B cell (primary cell): ENCODE measurements at regions not wholly inside any gene's neighbourhood (a gene's known extent, or its start where the extent isn't known, plus 50 kb on each side); places are given as distances from the start of the nearest gene placed in this dataset.

ENCODE experiments used
- ATAC-seq: fragments of 200-7000 bp; cut with Tn5 transposase; one replicate; pipeline ENCODE4 v1.10.0; 2021; ENCODE audit warnings: low read depth, mild to moderate bottlenecking, moderate number of reproducible peaks, moderate library complexity
- CTCF ChIA-PET: fragments of 350-600 bp; sonication (Branson Sonifier 250); formaldehyde crosslinking; loops from one replicate; lab custom pipeline; 2021; ENCODE audit warnings: antibody characterized with exemption, inconsistent platforms; lab: Charles Lee
- POLR2A ChIA-PET: fragments of 350-600 bp; sonication (Branson Sonifier 250); formaldehyde crosslinking; loops from one replicate; lab custom pipeline; 2021; ENCODE audit warnings: antibody characterized with exemption; lab: Charles Lee
- DNase-seq: peaks from one replicate; pipeline ENCODE4 v3.0.0; 2013
- H2AFZ ChIP-seq: 2 replicates; pipeline ENCODE4 v1.6.1; 2012; ENCODE audit warnings: mild to moderate bottlenecking, low read depth, low read length; ENCODE audit not compliant: insufficient read depth, poor library complexity, severe bottlenecking
- H3K27ac ChIP-seq, 2 donors: 1 replicate in 1 of 2; 2 replicates in 1 of 2; pipeline ENCODE4 v1.5.1; 2012 to 2013; ENCODE audit warnings: low read length in 2 of 2, mild to moderate bottlenecking in 2 of 2, moderate library complexity in 1 of 2
- H3K27me3 ChIP-seq, 4 experiments: fragments of 200-600 bp in 1 of 4; sonication (generic) in 1 of 4; replicated peaks in 1 of 4; 1 replicate in 2 of 4; 2 replicates in 2 of 4; pipeline versions ENCODE4 v1.6.1 to v1.7.0; 2013 to 2016; ENCODE audit warnings: low read length in 3 of 4, mild to moderate bottlenecking in 2 of 4, mixed read lengths in 1 of 4, moderate library complexity in 1 of 4; ENCODE audit not compliant: insufficient read depth in 4 of 4, control insufficient read depth in 3 of 4; ENCODE audit errors: control extremely low read depth in 1 of 4
- H3K36me3 ChIP-seq, 2 experiments: replicated peaks in 1 of 2; 1 replicate in 1 of 2; 2 replicates in 1 of 2; pipeline versions ENCODE4 v1.6.1 to v1.7.1; 2013; ENCODE audit warnings: low read length in 1 of 2; ENCODE audit not compliant: insufficient read depth in 2 of 2, control insufficient read depth in 1 of 2; ENCODE audit errors: control extremely low read depth in 1 of 2, extremely low read depth in 1 of 2
- H3K4me1 ChIP-seq, 2 donors: fragments of 200-600 bp in 1 of 2; sonication (generic) in 1 of 2; 1 replicate in 1 of 2; 2 replicates in 1 of 2; pipeline versions ENCODE4 v1.5.1 to v1.6.1; 2013 to 2017; ENCODE audit warnings: low read length in 2 of 2; ENCODE audit not compliant: control insufficient read depth in 2 of 2, insufficient read depth in 2 of 2
- H3K4me2 ChIP-seq: replicated peaks from 2 replicates; pipeline ENCODE3; 2012; ENCODE audit warnings: mild to moderate bottlenecking, low read depth, low read length; ENCODE audit not compliant: poor library complexity, severe bottlenecking
- H3K4me3 ChIP-seq, 5 experiments: fragments of 200-600 bp in 1 of 5; sonication (generic) in 1 of 5; 1 replicate in 3 of 5; 2 replicates in 2 of 5; pipeline versions ENCODE4 v1.5.1 to v1.7.0; 2011 to 2016; ENCODE audit warnings: low read length in 4 of 5, mild to moderate bottlenecking in 4 of 5, low read depth in 2 of 5, control low read depth in 1 of 5, moderate library complexity in 1 of 5; ENCODE audit not compliant: insufficient read depth in 1 of 5; ENCODE audit errors: control extremely low read depth in 1 of 5, extremely low read depth in 1 of 5
- H3K79me2 ChIP-seq: fragments of 200-600 bp; sonication (generic); one replicate; pipeline ENCODE4 v1.6.0; 2016; ENCODE audit warnings: low read length; ENCODE audit not compliant: control insufficient read depth, insufficient read depth
- H3K9ac ChIP-seq: fragments of 200-600 bp; sonication (generic); 2 replicates; pipeline ENCODE4 v1.6.1; 2017; ENCODE audit warnings: mild to moderate bottlenecking, low read length, moderate library complexity
- H3K9me3 ChIP-seq, 3 donors: one replicate each; pipeline versions ENCODE4 v1.6.1 to v1.7.1; 2013; ENCODE audit warnings: low read length in 2 of 3; ENCODE audit not compliant: control insufficient read depth in 2 of 3, insufficient read depth in 1 of 3; ENCODE audit errors: control extremely low read depth in 1 of 3
- H4K20me1 ChIP-seq: 2 replicates; pipeline ENCODE4 v1.6.0; 2012; ENCODE audit warnings: mild to moderate bottlenecking, low read length; ENCODE audit not compliant: insufficient read depth, control insufficient read depth, poor library complexity, severe bottlenecking
- H3K27ac Mint-ChIP-seq: one replicate; pipeline ENCODE4 v1.8.0; 2021; ENCODE audit warnings: mixed read lengths
- H3K27me3 Mint-ChIP-seq: one replicate; pipeline ENCODE4 v1.8.0; 2021; ENCODE audit warnings: mixed read lengths
- H3K4me1 Mint-ChIP-seq: one replicate; pipeline ENCODE4 v1.8.0; 2021; ENCODE audit warnings: mixed read lengths
- H3K4me3 Mint-ChIP-seq: one replicate; pipeline ENCODE4 v1.8.0; 2021; ENCODE audit warnings: mixed read lengths
- H3K9me3 Mint-ChIP-seq: one replicate; pipeline ENCODE4 v1.8.0; 2022; ENCODE audit warnings: mixed read lengths; ENCODE audit not compliant: insufficient read depth
- EZH2 ChIP-seq: IDR thresholded peaks from 2 replicates; pipeline ENCODE4 v1.6.1; 2012; ENCODE audit warnings: borderline replicate concordance, low read depth, mild to moderate bottlenecking, moderate library complexity, low read length; ENCODE audit not compliant: insufficient read depth, poor library complexity, severe bottlenecking
- WGBS: methylation state at CpG from one replicate; pipeline ENCODE4 v1.1.5; 2013; ENCODE audit warnings: missing lambda C conversion rate; ENCODE audit not compliant: insufficient coverage; 5-methylcytosine and 5-hydroxymethylcytosine counted together
- intact Hi-C: fragments of 100-400 bp; cut with micrococcal nuclease; formaldehyde crosslinking; loops from one replicate; pipeline ENCODE4 v1.10.0; 2022
- TF ChIP-seq, protein P1 (sequence below): fragments of 200-600 bp; IDR thresholded peaks from one replicate; pipeline ENCODE4 v1.8.0; 2022; ENCODE audit warnings: antibody characterized with exemption, mild to moderate bottlenecking

DNA sequence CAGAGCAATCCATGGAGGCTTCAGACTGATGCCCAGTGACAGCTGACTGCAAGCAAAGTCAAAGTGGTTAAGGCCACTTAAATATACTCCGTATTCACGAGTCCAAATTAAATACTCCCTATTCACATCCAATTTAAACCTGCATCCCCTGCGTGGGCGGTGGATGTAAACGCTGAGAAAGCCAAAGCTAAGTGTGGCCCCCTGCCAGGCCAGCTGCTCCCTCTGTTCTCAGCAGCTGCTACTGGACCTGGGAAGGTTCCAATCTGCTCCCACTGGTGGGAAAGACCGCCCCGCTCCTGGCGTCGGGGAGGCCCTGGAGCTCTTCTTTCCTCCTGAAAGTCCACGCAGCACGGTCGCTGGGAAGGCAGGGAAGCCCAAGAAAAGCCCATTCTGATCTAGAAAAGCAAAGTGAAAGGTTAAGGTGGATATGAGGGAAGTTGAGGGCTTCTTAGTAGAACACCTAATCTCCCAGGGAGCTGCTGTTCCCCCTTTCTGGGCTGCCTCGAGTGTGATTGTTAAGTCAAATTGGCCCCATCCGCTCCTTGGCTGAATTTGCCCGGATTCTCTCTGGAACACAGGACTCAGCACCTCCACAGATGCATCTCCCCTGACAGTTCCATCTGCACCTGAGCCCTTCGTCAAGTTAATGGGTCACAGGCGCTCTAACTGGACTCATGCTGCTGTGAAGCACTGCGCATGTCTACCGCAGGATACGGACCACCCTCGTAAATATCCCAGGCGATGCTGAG is 205.5 kb downstream of the USP12 start:
- Mint-ChIP-seq H3K9me3 (no peaks in the 10 kb centered on the region), H3K27me3 (peaks cover 8% of the 10 kb centered on the region), H3K27ac (no peak overlapping the region), H3K4me1 (peaks cover 2% of the 10 kb centered on the region), H3K4me3 (no peak overlapping the region)
- intact Hi-C loops: no loop called here
- DNase-seq (no peak), ATAC-seq (no peak)
- CTCF ChIA-PET: interaction anchor here (1.2 kb wide), 1 partner anchor 20 kb away, joined by 3 read pairs; no protein-coding TSS in a partner anchor
- H4K20me1 ChIP-seq: no peaks in the 10 kb centered on the region
- TF ChIP-seq, protein P1, sequence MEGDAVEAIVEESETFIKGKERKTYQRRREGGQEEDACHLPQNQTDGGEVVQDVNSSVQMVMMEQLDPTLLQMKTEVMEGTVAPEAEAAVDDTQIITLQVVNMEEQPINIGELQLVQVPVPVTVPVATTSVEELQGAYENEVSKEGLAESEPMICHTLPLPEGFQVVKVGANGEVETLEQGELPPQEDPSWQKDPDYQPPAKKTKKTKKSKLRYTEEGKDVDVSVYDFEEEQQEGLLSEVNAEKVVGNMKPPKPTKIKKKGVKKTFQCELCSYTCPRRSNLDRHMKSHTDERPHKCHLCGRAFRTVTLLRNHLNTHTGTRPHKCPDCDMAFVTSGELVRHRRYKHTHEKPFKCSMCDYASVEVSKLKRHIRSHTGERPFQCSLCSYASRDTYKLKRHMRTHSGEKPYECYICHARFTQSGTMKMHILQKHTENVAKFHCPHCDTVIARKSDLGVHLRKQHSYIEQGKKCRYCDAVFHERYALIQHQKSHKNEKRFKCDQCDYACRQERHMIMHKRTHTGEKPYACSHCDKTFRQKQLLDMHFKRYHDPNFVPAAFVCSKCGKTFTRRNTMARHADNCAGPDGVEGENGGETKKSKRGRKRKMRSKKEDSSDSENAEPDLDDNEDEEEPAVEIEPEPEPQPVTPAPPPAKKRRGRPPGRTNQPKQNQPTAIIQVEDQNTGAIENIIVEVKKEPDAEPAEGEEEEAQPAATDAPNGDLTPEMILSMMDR: no peak
- no peak for TF ChIP-seq EZH2
- no peaks in the 10 kb centered on the region for H3K27me3 ChIP-seq
- no peak overlapping the region for H3K4me2 ChIP-seq
- no peak overlapping the region for H2AFZ ChIP-seq
- no peaks in the 10 kb centered on the region for H3K36me3 ChIP-seq
- H3K4me1 ChIP-seq: no peaks in the 10 kb centered on the region
- no peaks in the 10 kb centered on the region for H3K9me3 ChIP-seq
- H3K79me2 ChIP-seq: no peaks in the 10 kb centered on the region
- POLR2A ChIA-PET: no interaction called here
- 95% methylated on average over 17 of the region's 22 CpGs for WGBS
- H3K4me3 ChIP-seq: no peak overlapping the region
- H3K9ac ChIP-seq: no peak overlapping the region
- H3K27ac ChIP-seq: no peak overlapping the region

DNA sequence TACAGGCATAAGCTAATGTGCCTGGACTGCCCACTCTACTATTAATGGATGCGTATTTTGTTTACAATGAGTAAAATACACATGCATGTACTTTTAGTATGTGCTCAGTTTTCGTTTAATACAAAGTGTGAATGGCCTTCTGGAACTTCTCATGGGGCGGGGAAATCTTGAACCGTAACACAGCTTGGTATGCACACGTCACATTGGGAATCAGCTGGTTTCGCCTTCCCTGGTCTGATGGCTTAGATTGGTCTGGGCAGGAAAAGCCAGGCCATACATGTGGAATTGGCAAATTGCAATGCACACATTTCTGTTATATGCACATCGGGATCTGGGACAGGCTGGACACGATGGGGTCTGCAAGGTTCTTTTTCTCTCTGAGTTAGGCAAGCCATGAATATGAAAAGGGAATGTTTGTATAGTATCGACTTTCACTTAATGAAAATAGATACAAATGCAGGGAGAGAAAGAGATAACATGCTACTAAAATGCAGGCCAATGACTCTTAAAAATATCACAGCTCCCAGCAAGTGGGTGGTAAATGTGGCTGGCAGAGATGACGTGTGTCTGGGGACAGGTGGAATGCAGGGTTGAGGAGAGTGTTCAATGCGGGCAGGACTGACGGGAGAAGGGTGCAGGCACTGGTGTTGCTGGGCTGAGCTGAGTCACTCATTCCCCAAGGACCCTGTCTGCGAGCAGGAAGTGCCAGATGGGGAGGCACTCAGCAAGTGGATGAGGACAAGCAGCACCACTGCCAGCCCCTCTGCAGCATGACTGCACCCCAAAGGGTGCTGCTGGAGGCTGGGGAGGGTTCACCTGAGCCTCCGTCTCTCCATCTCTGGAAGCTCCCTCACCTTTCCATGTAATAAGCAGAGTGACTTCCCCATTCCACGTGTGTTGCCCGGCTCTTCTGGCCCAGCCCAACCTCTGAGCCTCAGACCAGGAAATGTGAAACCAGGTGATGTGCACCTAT is 204.0 kb upstream of the GPR12 start:
- no peak overlapping the region for H3K4me3 Mint-ChIP-seq
- DNase-seq (no peak), ATAC-seq (no peak)
- Histone ChIP-seq H3K27me3 (no peaks in the 10 kb centered on the region), H3K4me3 (no peak overlapping the region), H3K36me3 (no peaks in the 10 kb centered on the region), H4K20me1 (no peaks in the 10 kb centered on the region), H3K4me1 (no peaks in the 10 kb centered on the region), H3K79me2 (no peaks in the 10 kb centered on the region), H2AFZ (no peak overlapping the region), H3K27ac (no peak overlapping the region), H3K9ac (no peak overlapping the region), H3K4me2 (no peak overlapping the region), H3K9me3 (no peaks in the 10 kb centered on the region)
- H3K27ac Mint-ChIP-seq: no peak overlapping the region
- TF ChIP-seq EZH2: no peak
- TF ChIP-seq, protein P1: no peak
- WGBS: 65% methylated on average over 12 of the region's 16 CpGs
- peaks cover 2% of the 10 kb centered on the region for H3K4me1 Mint-ChIP-seq
- peaks cover 16% of the 10 kb centered on the region for H3K27me3 Mint-ChIP-seq
- H3K9me3 Mint-ChIP-seq: no peaks in the 10 kb centered on the region
- CTCF ChIA-PET: no interaction called here
- intact Hi-C loops: no loop called here
- POLR2A ChIA-PET: no interaction called here
